H1 (cell line): ENCODE measurements at regions not wholly inside any gene's neighbourhood (a gene's known extent, or its start where the extent isn't known, plus 50 kb on each side); places are given as distances from the start of the nearest gene placed in this dataset.

Experiments
- CREB1 ChIP-seq: IDR thresholded peaks from 2 replicates; pipeline ENCODE4 v1.6.1; 2012; ENCODE audit warnings: inconsistent platforms
- CTCF ChIP-seq, 3 experiments: IDR thresholded peaks; 1 replicate in 2 of 3; 2 replicates in 1 of 3; pipeline versions ENCODE4 v1.5.1 to v1.6.1; 2011; ENCODE audit warnings: low read length in 3 of 3, mild to moderate bottlenecking in 3 of 3, inconsistent platforms in 2 of 3, low read depth in 1 of 3, moderate library complexity in 1 of 3; ENCODE audit not compliant: insufficient read depth in 1 of 3; ENCODE audit errors: control extremely low read depth in 1 of 3
- EZH2 ChIP-seq: fragments of 200-600 bp; sonication (generic); IDR thresholded peaks from 2 replicates; pipeline ENCODE4 v1.7.1; 2012; ENCODE audit warnings: low read depth, mild to moderate bottlenecking, moderate library complexity, low read length, inconsistent platforms; ENCODE audit not compliant: severe bottlenecking
- GABPA ChIP-seq: IDR thresholded peaks from 2 replicates; pipeline ENCODE4 v1.6.1; 2011; ENCODE audit warnings: mild to moderate bottlenecking, low read length, moderate library complexity, borderline replicate concordance; ENCODE audit not compliant: insufficient read depth
- JUN ChIP-seq: IDR thresholded peaks from 2 replicates; pipeline ENCODE4 v1.6.1; 2011; ENCODE audit warnings: low read depth, mild to moderate bottlenecking, improper control_type of control experiment, low read length
- POLR2A ChIP-seq, 2 experiments: IDR thresholded peaks; 1 replicate in 1 of 2; 2 replicates in 1 of 2; pipeline ENCODE4 v1.6.1; 2011; ENCODE audit warnings: low read depth in 2 of 2, low read length in 2 of 2, mild to moderate bottlenecking in 2 of 2; ENCODE audit errors: control extremely low read depth in 1 of 2
- POLR2AphosphoS5 ChIP-seq: IDR thresholded peaks from 2 replicates; pipeline ENCODE4 v1.6.1; 2011; ENCODE audit warnings: low read depth, low read length
- RAD21 ChIP-seq, 2 experiments: IDR thresholded peaks in 1 of 2; conservative IDR thresholded peaks in 1 of 2; 2 replicates each; pipeline ENCODE4 v1.6.1; 2011; ENCODE audit warnings: low read depth in 2 of 2, low read length in 2 of 2, improper control_type of control experiment in 1 of 2, inconsistent platforms in 1 of 2, mild to moderate bottlenecking in 1 of 2, moderate library complexity in 1 of 2
- SIX5 ChIP-seq: IDR thresholded peaks from 2 replicates; pipeline ENCODE4 v1.6.1; 2011; ENCODE audit warnings: mild to moderate bottlenecking, low read depth, low read length
- TBP ChIP-seq: IDR thresholded peaks from 2 replicates; pipeline ENCODE4 v1.6.1; 2011; ENCODE audit warnings: low read depth, low read length, improper control_type of control experiment

DNA sequence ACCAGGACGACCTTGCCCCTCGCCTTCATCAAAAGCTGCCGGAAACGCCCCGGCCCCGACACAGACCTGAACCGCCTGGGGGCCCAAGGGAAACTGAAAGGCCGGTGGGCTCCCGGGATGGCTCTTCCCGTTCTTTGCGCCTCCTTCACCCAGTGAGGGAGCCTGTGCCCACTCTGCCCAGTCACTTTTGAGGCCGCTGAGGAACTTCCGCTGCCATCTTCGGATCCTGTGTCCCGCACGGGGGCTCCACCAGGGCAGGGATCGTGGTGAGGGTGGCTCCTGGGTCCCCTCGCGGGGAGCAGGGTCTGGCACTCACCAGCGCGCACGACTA, 104.0 kb downstream of the PPIAL4G start:
- TF ChIP-seq CTCF (IDR thresholded peaks at IDR 0.05; ENCODE audit: control extremely low read depth in 1 of 3, insufficient read depth in 1 of 3, low read depth in 1 of 3, low read length in 3 of 3) (peak in 1 of 3 experiments; percentile 0; a peak in 1 of 4 replicates), CREB1 (no peak), POLR2AphosphoS5 (no peak), TBP (no peak; the same call in 1 of the 2 replicates), GABPA (no peak), POLR2A (IDR thresholded peaks at IDR 0.05; ENCODE audit: control extremely low read depth in 1 of 2, low read depth in 2 of 2, low read length in 2 of 2) (peak in 1 of 2 experiments; percentile 37; a peak in 1 of 3 replicates), RAD21 (IDR thresholded peaks at IDR 0.05 in 1 of 2, conservative IDR thresholded peaks at IDR 0.05 in 1 of 2; ENCODE audit: low read depth in 2 of 2, low read length in 2 of 2) (peak in 1 of 2 experiments; percentile 8; a peak in 2 of 4 replicates), EZH2 (no peak), JUN (no peak), SIX5 (no peak)
